Sigmoid colon (tissue), 6 donors: ENCODE measurements at regions not wholly inside any gene's neighbourhood (a gene's known extent, or its start where the extent isn't known, plus 50 kb on each side); places are given as distances from the start of the nearest gene placed in this dataset.

ENCODE experiments used
- DNase-seq: peaks from one replicate; pipeline ENCODE4 v3.0.0-alpha.2; 2019
- H3K27ac ChIP-seq, 4 donors: fragments of 200-600 bp; sonication (generic); one replicate each; pipeline ENCODE4 v1.5.1; 2016 to 2019; ENCODE audit warnings: mild to moderate bottlenecking in 1 of 4
- H3K27me3 ChIP-seq, 3 donors: fragments of 200-600 bp; sonication (generic); one replicate each; pipeline ENCODE4 v1.5.1; 2019; ENCODE audit warnings: mild to moderate bottlenecking in 1 of 3
- H3K36me3 ChIP-seq, 4 donors: fragments of 200-600 bp; sonication (generic); one replicate each; pipeline ENCODE4 v1.5.1; 2016 to 2019
- H3K4me1 ChIP-seq, 4 donors: fragments of 200-600 bp; sonication (generic); one replicate each; pipeline ENCODE4 v1.5.1; 2017 to 2019
- H3K4me3 ChIP-seq, 4 donors: fragments of 200-600 bp; sonication (generic); one replicate each; pipeline ENCODE4 v1.5.1; 2017 to 2019; ENCODE audit warnings: mild to moderate bottlenecking in 2 of 4, moderate library complexity in 1 of 4
- H3K9me3 ChIP-seq, 4 donors: fragments of 200-600 bp in 3 of 4; sonication (generic) in 3 of 4; one replicate each; pipeline versions ENCODE4 v1.5.1 to v1.6.1; 2013 to 2019
- CTCF ChIP-seq, 4 experiments: fragments of 450-650 bp in 3 of 4; fragments of 200-600 bp in 1 of 4; IDR thresholded peaks; one replicate each; pipeline ENCODE4 v1.5.1; 2016 to 2019; ENCODE audit warnings: antibody characterized with exemption in 4 of 4, mild to moderate bottlenecking in 3 of 4, moderate library complexity in 2 of 4
- EP300 ChIP-seq, 4 donors: sonication (generic); formaldehyde crosslinking; IDR thresholded peaks; one replicate each; pipeline ENCODE4 v1.6.1; 2017; ENCODE audit warnings: antibody characterized with exemption in 4 of 4
- POLR2A ChIP-seq, 2 donors: fragments of 450-650 bp; IDR thresholded peaks; one replicate each; pipeline ENCODE4 v1.6.1; 2016; ENCODE audit warnings: antibody characterized with exemption in 2 of 2, mild to moderate bottlenecking in 2 of 2, moderate library complexity in 2 of 2
- POLR2AphosphoS5 ChIP-seq, 4 donors: sonication (generic); formaldehyde crosslinking; IDR thresholded peaks; one replicate each; pipeline ENCODE4 v1.6.1; 2017; ENCODE audit warnings: antibody characterized with exemption in 4 of 4
- WGBS, 2 donors: extraction: QIAGEN DNeasy Blood & Tissue Kit; methylation state at CpG; one replicate each; pipeline ENCODE4 v1.1.7; 2013; 5-methylcytosine and 5-hydroxymethylcytosine counted together
- intact Hi-C: fragments of 100-400 bp; cut with DNase I; formaldehyde crosslinking; loops from one replicate; pipeline ENCODE4 v1.15.1; 2023
- donor health status: healthy with polysubstance abuse.
- donor health status: healthy.

- WGBS, 2 donors, result 14 to 52% methylated on average over 24 of the region's 24 CpGs
- intact Hi-C loops, result no loop called here
- no peak for TF ChIP-seq POLR2A (IDR thresholded peaks at IDR 0.05)
- peak in 1 of 4 donors; percentile 31 for TF ChIP-seq POLR2AphosphoS5 (IDR thresholded peaks at IDR 0.05)
- H3K4me3 ChIP-seq, result peak overlapping the region in 3 of 4 donors; percentile 7 to 17 (median 8)
- H3K4me1 ChIP-seq, result peaks cover 0 to 19% (median 18%) of the 10 kb centered on the region in 4 donors
- no peaks in the 10 kb centered on the region for H3K27me3 ChIP-seq
- H3K27ac ChIP-seq, result peak overlapping the region; percentile 17 to 74 (median 56)
- no peaks in the 10 kb centered on the region for H3K36me3 ChIP-seq
- H3K9me3 ChIP-seq, result no peaks in the 10 kb centered on the region
- peak; percentile 76 for DNase-seq
Measured at GRCh38 chr12:105562199-105562971, 231.9 kb downstream of the C12orf75 start.

- intact Hi-C loops, result no loop called here
Measured at GRCh38 chr12:105567061-105567460, 236.6 kb downstream of the C12orf75 start.

GRCh38 chr12:105569886-105570285, 239.4 kb downstream of the C12orf75 start:
- Histone ChIP-seq H3K4me1 (no peaks in the 10 kb centered on the region), H3K27ac (no peak overlapping the region), H3K27me3 (no peaks in the 10 kb centered on the region), H3K9me3 (no peaks in the 10 kb centered on the region), H3K4me3 (no peak overlapping the region), H3K36me3 (no peaks in the 10 kb centered on the region)
- DNase-seq, result no peak
- TF ChIP-seq POLR2A (IDR thresholded peaks at IDR 0.05) (no peak), EP300 (IDR thresholded peaks at IDR 0.05) (no peak), CTCF (IDR thresholded peaks at IDR 0.05) (no peak), POLR2AphosphoS5 (IDR thresholded peaks at IDR 0.05) (no peak)
- intact Hi-C loops, result no loop called here
- WGBS, 2 donors, result 82 to 89% methylated on average over 3 of the region's 3 CpGs

More at GRCh38 chr12:105567061-105567460, 236.6 kb downstream of the C12orf75 start:
- no peaks in the 10 kb centered on the region for H3K36me3 ChIP-seq
- no peaks in the 10 kb centered on the region for H3K9me3 ChIP-seq
- 78 to 95% methylated on average over 1 of the region's 1 CpG for WGBS, 2 donors
- H3K4me3 ChIP-seq, result no peak overlapping the region
- TF ChIP-seq CTCF (IDR thresholded peaks at IDR 0.05), result no peak
- TF ChIP-seq POLR2A (IDR thresholded peaks at IDR 0.05), result no peak
- no peak for TF ChIP-seq POLR2AphosphoS5 (IDR thresholded peaks at IDR 0.05)
- TF ChIP-seq EP300 (IDR thresholded peaks at IDR 0.05), result no peak
- no peaks in the 10 kb centered on the region for H3K27me3 ChIP-seq
- H3K27ac ChIP-seq, result no peak overlapping the region
- H3K4me1 ChIP-seq, result peaks cover 0 to 12% (median 10%) of the 10 kb centered on the region in 4 donors
- no peak for DNase-seq

GRCh38 chr12:105570944-105571343, 240.5 kb downstream of the C12orf75 start:
- H3K27ac ChIP-seq, result no peak overlapping the region
- H3K9me3 ChIP-seq, result no peaks in the 10 kb centered on the region
- no peak for TF ChIP-seq CTCF (IDR thresholded peaks at IDR 0.05)
- TF ChIP-seq POLR2A (IDR thresholded peaks at IDR 0.05), result no peak
- no peak for TF ChIP-seq EP300 (IDR thresholded peaks at IDR 0.05)
- no peak for TF ChIP-seq POLR2AphosphoS5 (IDR thresholded peaks at IDR 0.05)
- no peaks in the 10 kb centered on the region for H3K4me1 ChIP-seq
- intact Hi-C loops, result no loop called here
- no peaks in the 10 kb centered on the region for H3K36me3 ChIP-seq
- no peaks in the 10 kb centered on the region for H3K27me3 ChIP-seq
- no peak overlapping the region for H3K4me3 ChIP-seq
- 96 to 98% methylated on average over 4 of the region's 4 CpGs for WGBS, 2 donors
- DNase-seq, result no peak

- TF ChIP-seq EP300 (IDR thresholded peaks at IDR 0.05), result no peak
- no peak for TF ChIP-seq CTCF (IDR thresholded peaks at IDR 0.05)
- no peak for TF ChIP-seq POLR2A (IDR thresholded peaks at IDR 0.05)
- TF ChIP-seq POLR2AphosphoS5 (IDR thresholded peaks at IDR 0.05), result no peak
- H3K27me3 ChIP-seq, result no peaks in the 10 kb centered on the region
- H3K4me3 ChIP-seq, result no peak overlapping the region
- no peak for DNase-seq
- no peaks in the 10 kb centered on the region for H3K36me3 ChIP-seq
- H3K9me3 ChIP-seq, result no peaks in the 10 kb centered on the region
- H3K4me1 ChIP-seq, result no peaks in the 10 kb centered on the region
- no peak overlapping the region for H3K27ac ChIP-seq
- intact Hi-C loops, result no loop called here
- 78 to 80% methylated on average over 3 of the region's 3 CpGs for WGBS, 2 donors
Measured at GRCh38 chr12:105573574-105573973, 243.1 kb downstream of the C12orf75 start.
